Gastrocnemius medialis (tissue), 4 donors: ENCODE measurements at regions not wholly inside any gene's neighbourhood (a gene's known extent, or its start where the extent isn't known, plus 50 kb on each side); places are given as distances from the start of the nearest gene placed in this dataset.
"Not testable (repeated sequence)": the region's sequence is repeated elsewhere in the genome, so short reads cannot be mapped to it uniquely, and the experiment has no call there.

Source experiments
- POLR2A ChIP-seq, 2 donors: fragments of 450-650 bp; IDR thresholded peaks; one replicate each; pipeline ENCODE4 v1.6.1; 2017; ENCODE audit warnings: antibody characterized with exemption in 2 of 2, mild to moderate bottlenecking in 2 of 2, moderate library complexity in 2 of 2
- TF ChIP-seq, protein P1 (sequence below), 5 experiments: fragments of 450-650 bp in 3 of 5; fragments of 200-600 bp in 2 of 5; sonication (generic) in 2 of 5; IDR thresholded peaks in 4 of 5; conservative IDR thresholded peaks in 1 of 5; 1 replicate in 4 of 5; 2 replicates in 1 of 5; pipeline ENCODE4 v1.5.1; 2016 to 2019; ENCODE audit warnings: antibody characterized with exemption in 5 of 5, mild to moderate bottlenecking in 3 of 5, moderate library complexity in 3 of 5

GRCh38 chr4:66266554-66266953 is 596.3 kb upstream of the EPHA5 start:
- TF ChIP-seq, protein P1, sequence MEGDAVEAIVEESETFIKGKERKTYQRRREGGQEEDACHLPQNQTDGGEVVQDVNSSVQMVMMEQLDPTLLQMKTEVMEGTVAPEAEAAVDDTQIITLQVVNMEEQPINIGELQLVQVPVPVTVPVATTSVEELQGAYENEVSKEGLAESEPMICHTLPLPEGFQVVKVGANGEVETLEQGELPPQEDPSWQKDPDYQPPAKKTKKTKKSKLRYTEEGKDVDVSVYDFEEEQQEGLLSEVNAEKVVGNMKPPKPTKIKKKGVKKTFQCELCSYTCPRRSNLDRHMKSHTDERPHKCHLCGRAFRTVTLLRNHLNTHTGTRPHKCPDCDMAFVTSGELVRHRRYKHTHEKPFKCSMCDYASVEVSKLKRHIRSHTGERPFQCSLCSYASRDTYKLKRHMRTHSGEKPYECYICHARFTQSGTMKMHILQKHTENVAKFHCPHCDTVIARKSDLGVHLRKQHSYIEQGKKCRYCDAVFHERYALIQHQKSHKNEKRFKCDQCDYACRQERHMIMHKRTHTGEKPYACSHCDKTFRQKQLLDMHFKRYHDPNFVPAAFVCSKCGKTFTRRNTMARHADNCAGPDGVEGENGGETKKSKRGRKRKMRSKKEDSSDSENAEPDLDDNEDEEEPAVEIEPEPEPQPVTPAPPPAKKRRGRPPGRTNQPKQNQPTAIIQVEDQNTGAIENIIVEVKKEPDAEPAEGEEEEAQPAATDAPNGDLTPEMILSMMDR (IDR thresholded peaks at IDR 0.05 in 4 of 5, conservative IDR thresholded peaks at IDR 0.05 in 1 of 5): not testable (repeated sequence)
- not testable (repeated sequence) for TF ChIP-seq POLR2A (IDR thresholded peaks at IDR 0.05)
